ENCODE measurements at regions not wholly inside any gene's neighbourhood (a gene's known extent, or its start where the extent isn't known, plus 50 kb on each side); places are given as distances from the start of the nearest gene placed in this dataset.

GRCh38 chr21:22225299-22225698 is 1227.1 kb downstream of the NCAM2 start:
- Mint-ChIP-seq H3K36me3 (no peaks in the 10 kb centered on the region), H3K4me3 (no peak overlapping the region), H3K27me3 (ENCODE audit: low read depth) (no peaks in the 10 kb centered on the region), H3K27ac (no peak overlapping the region), H3K4me1 (peaks cover 9% of the 10 kb centered on the region), H3K9me3 (no peaks in the 10 kb centered on the region)
- ChIA-PET CTCF (no interaction called here), POLR2A (no interaction called here)
- no peak for ATAC-seq
- no peak for TF ChIP-seq SOX15 (CRISPR knock-in tag; IDR thresholded peaks at IDR 0.05)
- DNase-seq (ENCODE audit: low spot score): no peak

GRCh38 chr21:22231013-22231412 is 1232.8 kb downstream of the NCAM2 start:
- POLR2A ChIA-PET: no interaction called here
- peaks cover 9% of the 10 kb centered on the region for H3K4me1 Mint-ChIP-seq
- ATAC-seq (no peak), DNase-seq (ENCODE audit: low spot score) (no peak)
- CTCF ChIA-PET: no interaction called here
- peaks cover 10% of the 10 kb centered on the region for H3K9me3 Mint-ChIP-seq
- no peak for TF ChIP-seq GTF2I (CRISPR knock-in tag; conservative IDR thresholded peaks at IDR 0.05)
- H3K36me3 Mint-ChIP-seq: no peaks in the 10 kb centered on the region
- no peak overlapping the region for H3K4me3 Mint-ChIP-seq
- H3K27ac Mint-ChIP-seq: no peak overlapping the region
- no peaks in the 10 kb centered on the region for H3K27me3 Mint-ChIP-seq (ENCODE audit: low read depth)

GRCh38 chr21:22235866-22236590 is 1237.8 kb downstream of the NCAM2 start:
- peaks cover 35% of the 10 kb centered on the region for H3K9me3 Mint-ChIP-seq
- peaks cover 11% of the 10 kb centered on the region for H3K4me1 Mint-ChIP-seq
- POLR2A ChIA-PET: no interaction called here
- H3K27me3 Mint-ChIP-seq (ENCODE audit: low read depth): no peaks in the 10 kb centered on the region
- no peak overlapping the region for H3K27ac Mint-ChIP-seq
- H3K4me3 Mint-ChIP-seq: no peak overlapping the region
- DNase-seq (ENCODE audit: low spot score) (no peak), ATAC-seq (no peak)
- H3K36me3 Mint-ChIP-seq: peaks cover 19% of the 10 kb centered on the region
- TF ChIP-seq NR1H2 (CRISPR knock-in tag; IDR thresholded peaks at IDR 0.05) (no peak), CTCF (IDR thresholded peaks at IDR 0.05) (no peak), ZNF671 (CRISPR knock-in tag; IDR thresholded peaks at IDR 0.05) (no peak), ZNF219 (CRISPR knock-in tag; IDR thresholded peaks at IDR 0.05; ENCODE audit: borderline replicate concordance) (no peak), E2F5 (CRISPR knock-in tag; IDR thresholded peaks at IDR 0.05) (no peak), MXD4 (CRISPR knock-in tag; IDR thresholded peaks at IDR 0.05; ENCODE audit: borderline replicate concordance) (no peak), ZNF425 (CRISPR knock-in tag; conservative IDR thresholded peaks at IDR 0.05) (no peak), RELA (CRISPR knock-in tag; IDR thresholded peaks at IDR 0.05; ENCODE audit: borderline replicate concordance) (no peak), MLX (CRISPR knock-in tag; IDR thresholded peaks at IDR 0.05) (no peak), TCF7 (CRISPR knock-in tag; IDR thresholded peaks at IDR 0.05; ENCODE audit: low read depth) (no peak)
- CTCF ChIA-PET: no interaction called here

GRCh38 chr21:22244516-22244915 is 1246.3 kb downstream of the NCAM2 start:
- H3K9me3 Mint-ChIP-seq: peaks cover 7% of the 10 kb centered on the region
- DNase-seq (ENCODE audit: low spot score): no peak
- TF ChIP-seq NR1H2 (CRISPR knock-in tag; IDR thresholded peaks at IDR 0.05): no peak
- peaks cover 7% of the 10 kb centered on the region for H3K36me3 Mint-ChIP-seq
- no peak overlapping the region for H3K27ac Mint-ChIP-seq
- ChIA-PET CTCF (interaction anchor here (0.6 kb wide), 1 partner anchor 1157 kb away, joined by 4 read pairs; no protein-coding TSS in a partner anchor), POLR2A (no interaction called here)
- no peak overlapping the region for H3K4me3 Mint-ChIP-seq
- H3K27me3 Mint-ChIP-seq (ENCODE audit: low read depth): no peaks in the 10 kb centered on the region
- no peaks in the 10 kb centered on the region for H3K4me1 Mint-ChIP-seq
- ATAC-seq: no peak

All from WTC11 (cell line).